ENCODE measurements at regions not wholly inside any gene's neighbourhood (a gene's known extent, or its start where the extent isn't known, plus 50 kb on each side); places are given as distances from the start of the nearest gene placed in this dataset.

GRCh38 chr2:54392555-54393324, 63.4 kb upstream of the SPTBN1 start:
- DNase-seq (ENCODE audit: low spot score) = no peak

GRCh38 chr2:54394392-54394791, 61.7 kb upstream of the SPTBN1 start:
- DNase-seq (ENCODE audit: low spot score) = no peak

DNA sequence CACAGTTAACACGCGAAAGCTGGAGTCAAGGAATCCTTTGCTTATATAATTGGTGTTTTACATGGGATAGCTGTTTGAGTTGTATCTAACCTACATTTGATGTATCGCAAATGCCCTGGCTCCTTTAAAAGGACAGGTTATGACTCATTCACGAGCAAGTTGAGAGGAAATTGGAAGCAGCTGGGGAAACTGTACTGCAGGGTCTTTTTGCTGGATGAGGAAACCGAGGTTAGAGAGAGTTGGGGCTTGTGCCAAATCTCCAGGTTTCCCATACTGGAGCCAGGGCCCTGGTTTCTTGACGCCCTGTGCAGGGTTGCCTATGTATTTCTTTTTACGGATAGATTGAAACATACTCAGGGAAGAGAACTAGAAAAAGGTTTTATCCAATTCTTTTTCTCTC, 60.0 kb upstream of the SPTBN1 start:
- DNase-seq (ENCODE audit: low spot score) = peak; percentile 56

DNA sequence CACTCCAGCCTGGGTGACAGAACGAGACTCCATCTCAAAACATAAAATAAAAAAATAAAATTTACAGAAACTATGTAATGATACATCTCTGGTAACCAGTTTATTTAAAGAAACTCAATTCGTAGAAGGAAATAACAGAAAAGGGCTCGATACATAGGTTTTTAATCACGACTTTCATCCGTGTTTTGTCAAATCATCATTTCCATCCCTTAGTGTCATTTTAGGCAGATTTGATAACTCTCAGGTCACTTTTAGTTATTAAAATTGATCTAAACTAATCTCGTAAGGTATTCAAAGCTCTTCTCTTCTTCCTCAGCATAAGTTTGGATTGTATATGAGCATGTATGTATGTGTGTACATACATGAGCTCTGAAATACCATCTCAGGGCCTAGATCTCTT, 59.3 kb upstream of the SPTBN1 start:
- no peak for DNase-seq (ENCODE audit: low spot score)

DNA sequence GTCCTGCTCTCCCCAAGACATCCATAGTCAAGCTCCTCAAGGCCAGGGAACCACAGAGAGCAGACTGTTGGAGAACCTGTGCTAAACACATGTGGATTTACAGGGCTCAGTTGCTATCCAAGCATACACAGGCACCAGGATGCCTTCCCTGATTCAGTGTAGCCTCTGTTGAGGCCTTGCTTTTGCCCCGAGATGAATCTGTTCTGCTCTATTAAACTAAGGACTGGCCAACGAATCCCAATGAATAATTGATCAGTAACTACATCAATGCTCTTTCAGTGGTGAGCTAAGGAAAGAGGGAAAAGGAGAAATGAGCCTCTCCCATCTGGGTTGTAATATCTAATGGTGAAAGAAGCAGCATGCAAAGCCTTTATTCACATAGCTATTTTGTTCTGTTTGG, 58.7 kb upstream of the SPTBN1 start:
- no peak for DNase-seq (ENCODE audit: low spot score)

DNA sequence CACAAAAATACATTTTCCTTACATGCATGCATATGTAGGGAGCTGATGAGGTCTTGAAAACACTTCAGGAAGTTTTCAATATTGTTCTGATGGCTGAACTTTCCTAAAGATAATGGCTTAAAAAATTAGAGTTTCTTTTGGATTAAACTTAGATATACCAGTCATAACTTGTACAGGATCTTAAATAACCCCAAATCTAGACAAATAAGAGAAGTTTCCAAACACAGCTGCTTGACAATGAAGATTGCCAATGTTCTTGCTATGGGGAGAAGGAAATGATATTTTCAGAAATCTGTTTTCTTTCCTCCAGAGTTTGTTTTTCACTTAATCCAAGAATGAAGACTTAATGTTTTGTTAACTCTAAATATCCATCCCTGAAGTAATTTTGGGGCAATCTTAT, 54.6 kb upstream of the SPTBN1 start:
- no peak for DNase-seq (ENCODE audit: low spot score)

GRCh38 chr2:54402350-54402749, 53.8 kb upstream of the SPTBN1 start:
- no peak for DNase-seq (ENCODE audit: low spot score)

GRCh38 chr2:54403512-54404238, 52.5 kb upstream of the SPTBN1 start:
- DNase-seq (ENCODE audit: low spot score) = no peak

- DNase-seq (ENCODE audit: low spot score) = no peak
Measured at GRCh38 chr2:54404270-54404669, 51.9 kb upstream of the SPTBN1 start.

DNA sequence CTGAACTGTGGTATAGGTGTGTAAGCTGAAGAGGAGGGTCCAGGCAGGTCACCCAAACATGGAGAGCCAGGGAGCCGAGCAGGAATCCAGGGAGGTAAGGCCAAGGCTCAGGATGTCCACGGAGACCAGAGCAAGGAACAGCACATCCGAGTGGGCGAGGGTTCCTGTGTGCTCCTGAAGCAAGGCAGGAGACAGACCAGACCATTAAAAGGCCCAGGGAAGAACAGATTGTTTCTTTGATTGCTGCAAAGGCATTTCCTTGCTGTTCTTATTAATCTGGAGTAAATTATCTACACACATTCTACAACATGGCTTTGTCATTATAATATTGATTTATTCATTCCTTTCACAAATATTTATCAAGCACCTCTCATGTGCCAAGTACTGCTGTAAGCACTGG, 50.1 kb upstream of the SPTBN1 start:
- DNase-seq (ENCODE audit: low spot score) = no peak

Data from AG20443 (cell line).